MV-4-11 (cell line): ENCODE measurements at regions not wholly inside any gene's neighbourhood (a gene's known extent, or its start where the extent isn't known, plus 50 kb on each side); places are given as distances from the start of the nearest gene placed in this dataset.
A peak's percentile ranks its signal among the peaks of the same experiment; 100 is the strongest.

ENCODE experiments used
- DNase-seq: peaks from one replicate; lab custom pipeline; 2025; lab: John Stamatoyannopoulos, UW

GRCh38 chr18:26700728-26701127 lies 152.4 kb upstream of the KCTD1 start:
- no peak for DNase-seq

GRCh38 chr18:26700201-26700600 lies 151.8 kb upstream of the KCTD1 start:
- peak; percentile 75 for DNase-seq

- DNase-seq, result no peak
These were observed 149.0 kb upstream of the KCTD1 start for GRCh38 chr18:26697186-26697884.

GRCh38 chr18:26696786-26697185 lies 148.4 kb upstream of the KCTD1 start:
- no peak for DNase-seq

- DNase-seq, result no peak
These were observed 148.0 kb upstream of the KCTD1 start for GRCh38 chr18:26696308-26696707.

GRCh38 chr18:26689226-26689879 lies 141.0 kb upstream of the KCTD1 start:
- no peak for DNase-seq

GRCh38 chr18:26686532-26686931 lies 138.2 kb upstream of the KCTD1 start:
- no peak for DNase-seq

- DNase-seq, result peak; percentile 20
These were observed 137.2 kb upstream of the KCTD1 start for GRCh38 chr18:26685438-26686157.

- no peak for DNase-seq
These were observed 129.6 kb upstream of the KCTD1 start for GRCh38 chr18:26677957-26678356.

- no peak for DNase-seq
These were observed 118.7 kb upstream of the KCTD1 start for GRCh38 chr18:26667046-26667445.

- DNase-seq, result no peak
These were observed 114.6 kb upstream of the KCTD1 start for GRCh38 chr18:26662996-26663395.

- no peak for DNase-seq
These were observed 109.6 kb upstream of the KCTD1 start for GRCh38 chr18:26657631-26658581.

- no peak for DNase-seq
These were observed 108.7 kb upstream of the KCTD1 start for GRCh38 chr18:26656944-26657536.

GRCh38 chr18:26656431-26656943 lies 108.1 kb upstream of the KCTD1 start:
- DNase-seq, result no peak

- DNase-seq, result no peak
These were observed 107.4 kb upstream of the KCTD1 start for GRCh38 chr18:26655525-26656430.

GRCh38 chr18:26654616-26655524 lies 106.5 kb upstream of the KCTD1 start:
- no peak for DNase-seq

- DNase-seq, result no peak
These were observed 105.7 kb upstream of the KCTD1 start for GRCh38 chr18:26653943-26654615.

GRCh38 chr18:26652501-26652900 lies 104.1 kb upstream of the KCTD1 start:
- DNase-seq, result no peak
